ENCODE measurements at regions not wholly inside any gene's neighbourhood (a gene's known extent, or its start where the extent isn't known, plus 50 kb on each side); places are given as distances from the start of the nearest gene placed in this dataset.

DNA sequence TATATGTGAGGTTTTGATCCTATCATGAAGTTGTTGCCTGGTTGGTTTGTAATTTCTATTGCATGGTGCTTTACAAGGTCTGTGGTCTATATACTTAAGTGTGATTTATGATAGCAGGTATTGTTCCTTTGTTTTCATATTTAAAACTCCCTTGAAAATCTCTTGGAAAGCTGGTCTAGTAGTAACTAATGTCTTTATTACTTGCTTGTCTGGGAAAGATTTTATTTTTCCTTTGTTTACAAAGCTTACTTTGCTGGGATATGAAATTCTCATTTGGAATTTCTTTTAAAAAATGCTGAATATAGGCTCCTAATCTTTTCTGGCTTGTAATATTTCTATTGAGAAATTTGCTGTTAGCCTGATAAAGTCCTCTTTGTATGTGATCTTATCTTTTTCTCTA lies 862.9 kb upstream of the NXPH2 start:
- H3K9me3 ChIP-seq (ENCODE audit: control insufficient read depth, insufficient read depth, low read depth, low read length), result no peaks in the 10 kb centered on the region
- no peak overlapping the region for H3K27ac ChIP-seq (ENCODE audit: extremely low read depth, low read depth, low read length)
- CTCF ChIA-PET, result interaction anchor here (0.8 kb wide), 1 partner anchor 16 kb away, joined by 3 read pairs; no protein-coding TSS in a partner anchor
- POLR2A ChIA-PET, result no interaction called here
- no peaks in the 10 kb centered on the region for H3K4me1 ChIP-seq (ENCODE audit: control insufficient read depth, insufficient read depth, low read length)
- no peak for TF ChIP-seq ZNF2 (tag by site-specific recombination; IDR thresholded peaks at IDR 0.05)
- no peak for TF ChIP-seq SCRT2 (tag by site-specific recombination; IDR thresholded peaks at IDR 0.05)
- TF ChIP-seq ZNF23 (tag by site-specific recombination; IDR thresholded peaks at IDR 0.05; ENCODE audit: borderline replicate concordance), result no peak
- TF ChIP-seq ZNF132 (tag by site-specific recombination; IDR thresholded peaks at IDR 0.05; ENCODE audit: borderline replicate concordance), result no peak
- TF ChIP-seq ZNF624 (tag by site-specific recombination; IDR thresholded peaks at IDR 0.05), result no peak
- TF ChIP-seq, protein P1, sequence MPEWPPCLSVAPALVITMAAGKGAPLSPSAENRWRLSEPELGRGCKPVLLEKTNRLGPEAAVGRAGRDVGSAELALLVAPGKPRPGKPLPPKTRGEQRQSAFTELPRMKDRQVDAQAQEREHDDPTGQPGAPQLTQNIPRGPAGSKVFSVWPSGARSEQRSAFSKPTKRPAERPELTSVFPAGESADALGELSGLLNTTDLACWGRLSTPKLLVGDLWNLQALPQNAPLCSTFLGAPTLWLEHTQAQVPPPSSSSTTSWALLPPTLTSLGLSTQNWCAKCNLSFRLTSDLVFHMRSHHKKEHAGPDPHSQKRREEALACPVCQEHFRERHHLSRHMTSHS (tag by site-specific recombination; IDR thresholded peaks at IDR 0.05), result no peak
- TF ChIP-seq ZNF174 (tag by site-specific recombination; IDR thresholded peaks at IDR 0.05), result no peak
- TF ChIP-seq SETDB1 (IDR thresholded peaks at IDR 0.05; ENCODE audit: insufficient read length, low read length), result peak; percentile 91
- H3K4me3 ChIP-seq (ENCODE audit: low read depth, low read length), result no peak overlapping the region
- no peaks in the 10 kb centered on the region for H3K36me3 ChIP-seq (ENCODE audit: control insufficient read depth in 2 of 2, insufficient read depth in 1 of 2, low read length in 2 of 2)

GRCh38 chr2:139631966-139632365 lies 851.8 kb upstream of the NXPH2 start:
- no peaks in the 10 kb centered on the region for H3K4me1 ChIP-seq (ENCODE audit: control insufficient read depth, insufficient read depth, low read length)
- no peaks in the 10 kb centered on the region for H3K9me3 ChIP-seq (ENCODE audit: control insufficient read depth, insufficient read depth, low read depth, low read length)
- H3K27ac ChIP-seq (ENCODE audit: extremely low read depth, low read depth, low read length), result no peak overlapping the region
- no peak overlapping the region for H3K4me3 ChIP-seq (ENCODE audit: low read depth, low read length)
- CTCF ChIA-PET, result no interaction called here
- POLR2A ChIA-PET, result no interaction called here
- no peaks in the 10 kb centered on the region for H3K36me3 ChIP-seq (ENCODE audit: control insufficient read depth in 2 of 2, insufficient read depth in 1 of 2, low read length in 2 of 2)
- no peak for TF ChIP-seq PBX3 (CRISPR knock-in tag; IDR thresholded peaks at IDR 0.05)
- TF ChIP-seq ZNF514 (tag by site-specific recombination; IDR thresholded peaks at IDR 0.05), result no peak
- TF ChIP-seq ZBTB21 (tag by site-specific recombination; IDR thresholded peaks at IDR 0.05), result no peak
- no peak for TF ChIP-seq ZNF548 (tag by site-specific recombination; IDR thresholded peaks at IDR 0.05)
- TF ChIP-seq ZFHX2 (tag by site-specific recombination; conservative IDR thresholded peaks at IDR 0.05), result no peak
- TF ChIP-seq ZBTB7A (tag by site-specific recombination; IDR thresholded peaks at IDR 0.05; ENCODE audit: low read depth), result no peak
- TF ChIP-seq ZNF48 (tag by site-specific recombination; IDR thresholded peaks at IDR 0.05), result no peak
- no peak for TF ChIP-seq ZNF624 (tag by site-specific recombination; IDR thresholded peaks at IDR 0.05)
- TF ChIP-seq ZNF416 (tag by site-specific recombination; IDR thresholded peaks at IDR 0.05), result no peak
- no peak for TF ChIP-seq ZNF169 (tag by site-specific recombination; IDR thresholded peaks at IDR 0.05)
- TF ChIP-seq GLI4 (tag by site-specific recombination; IDR thresholded peaks at IDR 0.05), result no peak

- CTCF ChIA-PET, result interaction anchor here (0.6 kb wide), 1 partner anchor 72 kb away, joined by 3 read pairs; no protein-coding TSS in a partner anchor
- no peak overlapping the region for H3K27ac ChIP-seq (ENCODE audit: extremely low read depth, low read depth, low read length)
- POLR2A ChIA-PET, result no interaction called here
- TF ChIP-seq, protein P2, sequence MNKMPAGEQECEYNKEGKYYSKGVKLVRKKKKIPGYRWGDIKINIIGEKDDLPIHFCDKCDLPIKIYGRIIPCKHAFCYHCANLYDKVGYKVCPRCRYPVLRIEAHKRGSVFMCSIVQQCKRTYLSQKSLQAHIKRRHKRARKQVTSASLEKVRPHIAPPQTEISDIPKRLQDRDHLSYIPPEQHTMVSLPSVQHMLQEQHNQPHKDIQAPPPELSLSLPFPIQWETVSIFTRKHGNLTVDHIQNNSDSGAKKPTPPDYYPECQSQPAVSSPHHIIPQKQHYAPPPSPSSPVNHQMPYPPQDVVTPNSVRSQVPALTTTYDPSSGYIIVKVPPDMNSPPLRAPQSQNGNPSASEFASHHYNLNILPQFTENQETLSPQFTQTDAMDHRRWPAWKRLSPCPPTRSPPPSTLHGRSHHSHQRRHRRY (tag by site-specific recombination; IDR thresholded peaks at IDR 0.05), result no peak
- no peak for TF ChIP-seq ZNF404 (tag by site-specific recombination; IDR thresholded peaks at IDR 0.05)
- TF ChIP-seq, protein P3, sequence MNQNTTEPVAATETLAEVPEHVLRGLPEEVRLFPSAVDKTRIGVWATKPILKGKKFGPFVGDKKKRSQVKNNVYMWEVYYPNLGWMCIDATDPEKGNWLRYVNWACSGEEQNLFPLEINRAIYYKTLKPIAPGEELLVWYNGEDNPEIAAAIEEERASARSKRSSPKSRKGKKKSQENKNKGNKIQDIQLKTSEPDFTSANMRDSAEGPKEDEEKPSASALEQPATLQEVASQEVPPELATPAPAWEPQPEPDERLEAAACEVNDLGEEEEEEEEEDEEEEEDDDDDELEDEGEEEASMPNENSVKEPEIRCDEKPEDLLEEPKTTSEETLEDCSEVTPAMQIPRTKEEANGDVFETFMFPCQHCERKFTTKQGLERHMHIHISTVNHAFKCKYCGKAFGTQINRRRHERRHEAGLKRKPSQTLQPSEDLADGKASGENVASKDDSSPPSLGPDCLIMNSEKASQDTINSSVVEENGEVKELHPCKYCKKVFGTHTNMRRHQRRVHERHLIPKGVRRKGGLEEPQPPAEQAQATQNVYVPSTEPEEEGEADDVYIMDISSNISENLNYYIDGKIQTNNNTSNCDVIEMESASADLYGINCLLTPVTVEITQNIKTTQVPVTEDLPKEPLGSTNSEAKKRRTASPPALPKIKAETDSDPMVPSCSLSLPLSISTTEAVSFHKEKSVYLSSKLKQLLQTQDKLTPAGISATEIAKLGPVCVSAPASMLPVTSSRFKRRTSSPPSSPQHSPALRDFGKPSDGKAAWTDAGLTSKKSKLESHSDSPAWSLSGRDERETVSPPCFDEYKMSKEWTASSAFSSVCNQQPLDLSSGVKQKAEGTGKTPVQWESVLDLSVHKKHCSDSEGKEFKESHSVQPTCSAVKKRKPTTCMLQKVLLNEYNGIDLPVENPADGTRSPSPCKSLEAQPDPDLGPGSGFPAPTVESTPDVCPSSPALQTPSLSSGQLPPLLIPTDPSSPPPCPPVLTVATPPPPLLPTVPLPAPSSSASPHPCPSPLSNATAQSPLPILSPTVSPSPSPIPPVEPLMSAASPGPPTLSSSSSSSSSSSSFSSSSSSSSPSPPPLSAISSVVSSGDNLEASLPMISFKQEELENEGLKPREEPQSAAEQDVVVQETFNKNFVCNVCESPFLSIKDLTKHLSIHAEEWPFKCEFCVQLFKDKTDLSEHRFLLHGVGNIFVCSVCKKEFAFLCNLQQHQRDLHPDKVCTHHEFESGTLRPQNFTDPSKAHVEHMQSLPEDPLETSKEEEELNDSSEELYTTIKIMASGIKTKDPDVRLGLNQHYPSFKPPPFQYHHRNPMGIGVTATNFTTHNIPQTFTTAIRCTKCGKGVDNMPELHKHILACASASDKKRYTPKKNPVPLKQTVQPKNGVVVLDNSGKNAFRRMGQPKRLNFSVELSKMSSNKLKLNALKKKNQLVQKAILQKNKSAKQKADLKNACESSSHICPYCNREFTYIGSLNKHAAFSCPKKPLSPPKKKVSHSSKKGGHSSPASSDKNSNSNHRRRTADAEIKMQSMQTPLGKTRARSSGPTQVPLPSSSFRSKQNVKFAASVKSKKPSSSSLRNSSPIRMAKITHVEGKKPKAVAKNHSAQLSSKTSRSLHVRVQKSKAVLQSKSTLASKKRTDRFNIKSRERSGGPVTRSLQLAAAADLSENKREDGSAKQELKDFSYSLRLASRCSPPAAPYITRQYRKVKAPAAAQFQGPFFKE (tag by site-specific recombination; IDR thresholded peaks at IDR 0.05; ENCODE audit: borderline replicate concordance), result no peak
These were observed 848.7 kb upstream of the NXPH2 start for GRCh38 chr2:139628931-139629330.

More at GRCh38 chr2:139628931-139629330, 848.7 kb upstream of the NXPH2 start:
- no peaks in the 10 kb centered on the region for H3K4me1 ChIP-seq (ENCODE audit: control insufficient read depth, insufficient read depth, low read length)
- no peak overlapping the region for H3K4me3 ChIP-seq (ENCODE audit: low read depth, low read length)
- H3K36me3 ChIP-seq (ENCODE audit: control insufficient read depth in 2 of 2, insufficient read depth in 1 of 2, low read length in 2 of 2), result no peaks in the 10 kb centered on the region
- no peaks in the 10 kb centered on the region for H3K9me3 ChIP-seq (ENCODE audit: control insufficient read depth, insufficient read depth, low read depth, low read length)
